K562 (cell line): ENCODE measurements at regions not wholly inside any gene's neighbourhood (a gene's known extent, or its start where the extent isn't known, plus 50 kb on each side); places are given as distances from the start of the nearest gene placed in this dataset.
A peak's percentile ranks its signal among the peaks of the same experiment; 100 is the strongest.

ENCODE experiments used
- ATAC-seq: fragments of 200-7000 bp; cut with Tn5 transposase; 3 replicates; pipeline ENCODE4 v1.9.1; 2020; ENCODE audit warnings: moderate library complexity
- BruUV-seq: library from RNA; stranded (reverse); fragments of 400-500 nt; replicated peaks from 2 replicates; lab custom pipeline; 2021; lab: Mats Ljungman, UMichigan
- CTCF ChIA-PET: fragments of 300-600 bp; formaldehyde crosslinking; extraction: SDS; loops from one replicate; lab custom pipeline; 2021; ENCODE audit warnings: low intra/inter-chr PET ratio; lab: Yijun Ruan, JAX
- POLR2A ChIA-PET: fragments of 300-600, 350-650 bp; sonication (Branson Sonifier 250); formaldehyde crosslinking; extraction: SDS; loops from one replicate; lab custom pipeline; 2021; ENCODE audit warnings: antibody characterized with exemption, inconsistent platforms; lab: Yijun Ruan, JAX
- DNase-seq, 4 experiments: peaks; one replicate each; pipeline versions ENCODE4 v3.0.0 to v3.0.0-alpha.2; 2011 to 2018; ENCODE audit warnings: low spot score in 3 of 4, mixed read lengths in 3 of 4; ENCODE audit errors: extremely low read depth in 1 of 4
- FAIRE-seq: peaks from 2 replicates; lab custom pipeline; 2011; peaks lifted over from hg19 to GRCh38; lab: Jason Lieb, UNC
- H2AFZ ChIP-seq: 2 replicates; pipeline ENCODE4 v1.6.0; 2011; ENCODE audit warnings: low read depth, low read length, control low read depth, inconsistent platforms
- H3K27ac ChIP-seq: fragments of 200-600 bp; 3 replicates; pipeline ENCODE4 v1.8.0; 2011; ENCODE audit warnings: low read depth, mild to moderate bottlenecking, control low read depth, inconsistent platforms, low read length, moderate library complexity, mixed read lengths; ENCODE audit errors: extremely low read depth
- H3K27me3 ChIP-seq, 2 experiments: fragments of 300-600 bp in 1 of 2; 2 replicates in 1 of 2; 3 replicates in 1 of 2; pipeline versions ENCODE4 v1.6.0 to v1.8.0; 2011; ENCODE audit warnings: inconsistent platforms in 2 of 2, low read length in 2 of 2, mild to moderate bottlenecking in 1 of 2, mixed read lengths in 1 of 2, moderate library complexity in 1 of 2; ENCODE audit not compliant: control insufficient read depth in 2 of 2, insufficient read depth in 2 of 2
- H3K36me3 ChIP-seq: fragments of 300-600 bp; 3 replicates; pipeline ENCODE4 v1.8.0; 2011; ENCODE audit warnings: mild to moderate bottlenecking, low read length, inconsistent platforms; ENCODE audit not compliant: control insufficient read depth, insufficient read depth
- H3K4me1 ChIP-seq, 2 experiments: fragments of 200-600 bp in 1 of 2; replicated peaks in 1 of 2; 2 replicates in 1 of 2; 3 replicates in 1 of 2; pipeline versions ENCODE4 v1.5.1 to v1.8.0; 2011; ENCODE audit warnings: inconsistent platforms in 2 of 2, low read length in 2 of 2, mild to moderate bottlenecking in 1 of 2, mixed read lengths in 1 of 2, moderate library complexity in 1 of 2; ENCODE audit not compliant: control insufficient read depth in 2 of 2, insufficient read depth in 2 of 2
- H3K4me2 ChIP-seq: 2 replicates; pipeline ENCODE4 v1.6.1; 2011; ENCODE audit warnings: low read length, control low read depth, inconsistent platforms, mixed read lengths; ENCODE audit not compliant: insufficient read depth
- H3K4me3 ChIP-seq: fragments of 200-600 bp; sonication (generic), shearing (Covaris generic); 2 replicates; pipeline ENCODE4 v1.5.1; 2016; ENCODE audit warnings: control low read depth, inconsistent platforms
- H3K79me2 ChIP-seq: fragments of 200-600 bp; 3 replicates; pipeline ENCODE4 v1.8.0; 2011; ENCODE audit warnings: low read length, inconsistent platforms; ENCODE audit not compliant: control insufficient read depth, insufficient read depth
- H3K9ac ChIP-seq, 2 experiments: 2 replicates each; pipeline versions ENCODE4 v1.6.0 to v1.6.1; 2011; ENCODE audit warnings: low read depth in 2 of 2, low read length in 2 of 2, control low read depth in 1 of 2, inconsistent platforms in 1 of 2, mild to moderate bottlenecking in 1 of 2, mixed read lengths in 1 of 2; ENCODE audit not compliant: insufficient read depth in 1 of 2
- H3K9me1 ChIP-seq: one replicate; pipeline ENCODE4 v1.6.0; 2011; ENCODE audit warnings: inconsistent platforms, mild to moderate bottlenecking, low read length, moderate library complexity; ENCODE audit not compliant: control insufficient read depth, insufficient read depth
- H3K9me3 ChIP-seq: replicated peaks from 2 replicates; pipeline ENCODE4 v1.5.1; 2011; ENCODE audit warnings: low read depth, low read length, inconsistent platforms; ENCODE audit not compliant: control insufficient read depth, insufficient read depth
- H4K20me1 ChIP-seq: replicated peaks from 2 replicates; pipeline ENCODE4 v1.6.1; 2011; ENCODE audit warnings: low read length, inconsistent platforms, mixed read lengths; ENCODE audit not compliant: control insufficient read depth, insufficient read depth
- ATF3 ChIP-seq, 2 experiments: fragments of 450-650 bp in 1 of 2; sonication (generic) in 1 of 2; formaldehyde crosslinking in 1 of 2; IDR thresholded peaks in 1 of 2; conservative IDR thresholded peaks in 1 of 2; 2 replicates each; pipeline versions ENCODE4 v1.6.1 to v1.8.1; 2016 to 2023; ENCODE audit warnings: mild to moderate bottlenecking in 2 of 2, moderate library complexity in 2 of 2, inconsistent platforms in 1 of 2, missing genetic modification reagents in 1 of 2
- BACH1 ChIP-seq: fragments of 200-800 bp; sonication (Bioruptor generic); IDR thresholded peaks from 2 replicates; pipeline ENCODE4 v1.6.1; 2016; ENCODE audit warnings: missing genetic modification characterization, missing compliant biosample characterization
- CBX2 ChIP-seq: fragments of 200-600 bp; sonication (generic); IDR thresholded peaks from one replicate; pipeline ENCODE4 v1.6.1; 2012; ENCODE audit warnings: mild to moderate bottlenecking, low read length, inconsistent platforms; ENCODE audit not compliant: insufficient read depth, poor library complexity, severe bottlenecking
- EP300 ChIP-seq: IDR thresholded peaks from 2 replicates; pipeline ENCODE4 v1.6.1; 2012; ENCODE audit warnings: low read length, improper control_type of control experiment
- HLTF ChIP-seq: fragments of 450-650 bp; IDR thresholded peaks from 2 replicates; pipeline ENCODE4 v1.6.1; 2016
- NUFIP1 ChIP-seq: fragments of 450-650 bp; IDR thresholded peaks from 2 replicates; pipeline ENCODE4 v1.6.1; 2018; ENCODE audit not compliant: partially characterized antibody
- RNF219 ChIP-seq: fragments of 250-450 bp; sonication (Bioruptor Pico); IDR thresholded peaks from 2 replicates; pipeline ENCODE4 v1.5.0; 2022; ENCODE audit warnings: mild to moderate bottlenecking
- SAFB ChIP-seq: fragments of 200-400 bp; formaldehyde crosslinking; IDR thresholded peaks from 2 replicates; pipeline ENCODE4 v1.6.1; 2017; ENCODE audit warnings: low read depth, low read length, borderline replicate concordance
- ZBTB34 ChIP-seq: fragments of 250-450 bp; sonication (Bioruptor Pico); IDR thresholded peaks from 2 replicates; pipeline ENCODE4 v1.8.0; 2021; ENCODE audit warnings: mild to moderate bottlenecking, moderate library complexity
- ZC3H11A ChIP-seq: IDR thresholded peaks from 2 replicates; pipeline ENCODE4 v1.6.1; 2012; ENCODE audit warnings: low read depth, low read length, improper control_type of control experiment
- ZNF280A ChIP-seq: fragments of 450-650 bp; IDR thresholded peaks from 2 replicates; pipeline ENCODE4 v1.6.1; 2018; ENCODE audit warnings: mild to moderate bottlenecking, low read depth; ENCODE audit not compliant: partially characterized antibody
- ZNF436 ChIP-seq: fragments of 250-450, 450-650 bp; sonication (Bioruptor Pico); formaldehyde crosslinking; IDR thresholded peaks from 2 replicates; pipeline ENCODE4 v1.7.0; 2020; ENCODE audit warnings: mild to moderate bottlenecking
- ZNF707 ChIP-seq: fragments of 250-450 bp; sonication (Bioruptor Pico); conservative IDR thresholded peaks from 2 replicates; pipeline ENCODE4 v1.8.0; 2022; ENCODE audit warnings: inconsistent platforms, mild to moderate bottlenecking, moderate library complexity
- WGBS: fragments of 100-300 bp; shearing (Covaris generic); methylation state at CpG from one replicate; pipeline ENCODE4 v1.1.6; 2016; ENCODE audit warnings: low coverage, mixed read lengths; ENCODE audit not compliant: insufficient coverage; ENCODE audit errors: missing lambda C conversion rate; 5-methylcytosine and 5-hydroxymethylcytosine counted together
- in situ Hi-C: fragments of 300-500 bp; cut with MboI; formaldehyde crosslinking; loops from 4 replicates; pipeline ENCODE4 v1.15.0; 2018; ENCODE audit warnings: inconsistent platforms, mixed read lengths
- intact Hi-C: fragments of 100-400 bp; cut with micrococcal nuclease; formaldehyde crosslinking; loops from 2 replicates; pipeline ENCODE4 v1.14.2; 2022

- 94% methylated on average over 2 of the region's 2 CpGs for WGBS
- no peaks in the 10 kb centered on the region for H3K9me1 ChIP-seq
- no peaks in the 10 kb centered on the region for H3K27me3 ChIP-seq
- no peak overlapping the region for H3K9ac ChIP-seq
- no peak overlapping the region for H3K27ac ChIP-seq
- H4K20me1 ChIP-seq, result no peaks in the 10 kb centered on the region
- CTCF ChIA-PET, result no interaction called here
- H3K4me2 ChIP-seq, result no peak overlapping the region
- H2AFZ ChIP-seq, result no peak overlapping the region
- ATAC-seq (no peak), DNase-seq (no peak), FAIRE-seq (no peak)
- peaks cover 5% of the 10 kb centered on the region; the same call in 2 of the 3 replicates for H3K79me2 ChIP-seq
- BruUV-seq, result no TSS peak
- H3K4me3 ChIP-seq, result no peak overlapping the region
- H3K4me1 ChIP-seq, result no peaks in the 10 kb centered on the region
- in situ Hi-C loops (no loop called here), intact Hi-C loops (no loop called here)
- no peaks in the 10 kb centered on the region for H3K36me3 ChIP-seq
- no peaks in the 10 kb centered on the region for H3K9me3 ChIP-seq
- POLR2A ChIA-PET, result no interaction called here
- no peak for TF ChIP-seq HLTF
- no peak for TF ChIP-seq RNF219 (CRISPR knock-in tag)
- TF ChIP-seq CBX2, result no peak
- TF ChIP-seq EP300, result no peak
- no peak for TF ChIP-seq SAFB
- no peak for TF ChIP-seq ZNF280A
- TF ChIP-seq BACH1 (tag), result no peak
- TF ChIP-seq ZC3H11A, result no peak
- TF ChIP-seq ZNF436 (CRISPR knock-in tag), result no peak
- 0 out of 2 replicates have a peak, but pooled peaks have one; percentile 22 for TF ChIP-seq ATF3 (IDR thresholded peaks at IDR 0.05)
- no peak for TF ChIP-seq ATF3 (CRISPR knock-in tag; conservative IDR thresholded peaks at IDR 0.05)
- TF ChIP-seq NUFIP1, result no peak
- TF ChIP-seq ZBTB34 (CRISPR knock-in tag), result no peak
- TF ChIP-seq ZNF707 (CRISPR knock-in tag), result no peak
Measured at GRCh38 chr15:94951538-94951937, 720.2 kb downstream of the MCTP2 start.
